Retinal pigment epithelial cell (primary cell): ENCODE measurements at regions not wholly inside any gene's neighbourhood (a gene's known extent, or its start where the extent isn't known, plus 50 kb on each side); places are given as distances from the start of the nearest gene placed in this dataset.
"Not testable (repeated sequence)": the region's sequence is repeated elsewhere in the genome, so short reads cannot be mapped to it uniquely, and the experiment has no call there.

Source experiments
- DNase-seq: peaks from one replicate; pipeline ENCODE4 v3.0.0-alpha.2; 2010; ENCODE audit warnings: low read depth
- H3K4me3 ChIP-seq: 2 replicates; pipeline ENCODE4 v1.5.1; 2011; ENCODE audit warnings: mild to moderate bottlenecking, low read length, control low read depth, moderate library complexity
- CTCF ChIP-seq: conservative IDR thresholded peaks from 2 replicates; pipeline ENCODE4 v1.5.1; 2011; ENCODE audit warnings: low read depth, low read length, control low read depth, inconsistent platforms

- no peak overlapping the region for H3K4me3 ChIP-seq
- DNase-seq, result no peak
- TF ChIP-seq CTCF, result no peak
These were observed 156.3 kb upstream of the PZP start for GRCh38 chr12:9364224-9365176.

GRCh38 chr12:9363145-9363544 is 154.9 kb upstream of the PZP start:
- DNase-seq, result no peak
- H3K4me3 ChIP-seq, result no peak overlapping the region
- no peak for TF ChIP-seq CTCF

GRCh38 chr12:9361879-9362326 is 153.7 kb upstream of the PZP start:
- no peak for DNase-seq
- no peak for TF ChIP-seq CTCF
- no peak overlapping the region for H3K4me3 ChIP-seq

GRCh38 chr12:9354009-9354754 is 146.0 kb upstream of the PZP start:
- not testable (repeated sequence) for DNase-seq, H3K4me3 ChIP-seq

- no peak overlapping the region for H3K4me3 ChIP-seq
- DNase-seq, result no peak
- TF ChIP-seq CTCF, result no peak
These were observed 142.9 kb upstream of the PZP start for GRCh38 chr12:9351136-9351535.

GRCh38 chr12:9349888-9350885 is 142.0 kb upstream of the PZP start:
- TF ChIP-seq CTCF, result no peak
- no peak for DNase-seq
- H3K4me3 ChIP-seq, result no peak overlapping the region
